GM21786 (cell line): ENCODE measurements at regions not wholly inside any gene's neighbourhood (a gene's known extent, or its start where the extent isn't known, plus 50 kb on each side); places are given as distances from the start of the nearest gene placed in this dataset.

ENCODE experiments used
- ATAC-seq: cut with Tn5 transposase; IDR thresholded peaks from one replicate; pipeline ENCODE4 v1.9.1; 2021; ENCODE audit not compliant: unreplicated experiment

- ATAC-seq = no peak
Measured at GRCh38 chr7:9955138-9955537, 1018.5 kb upstream of the PHF14 start.

- no peak for ATAC-seq
Measured at GRCh38 chr7:9958486-9958885, 1015.2 kb upstream of the PHF14 start.

DNA sequence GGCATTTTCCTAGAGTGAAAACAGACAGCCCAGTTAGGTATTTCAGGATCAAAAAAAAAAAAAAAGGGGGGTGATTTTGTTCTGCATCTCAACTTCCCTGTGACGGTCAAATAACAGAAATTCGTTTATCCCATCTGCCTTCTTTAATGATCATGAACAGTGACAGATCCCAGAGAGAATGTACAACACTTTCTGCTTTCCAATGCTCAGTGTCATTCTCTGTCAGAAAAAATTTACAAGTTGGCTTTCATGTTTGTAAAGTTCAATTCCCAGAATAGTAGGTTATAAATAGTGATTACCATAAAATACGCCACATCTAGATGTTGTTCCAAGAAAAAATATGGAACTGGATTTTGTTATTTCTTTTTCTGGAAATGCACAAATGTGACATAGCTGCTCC lies 1013.2 kb upstream of the PHF14 start:
- ATAC-seq = no peak

- ATAC-seq = no peak
Measured at GRCh38 chr7:9961161-9961922, 1012.3 kb upstream of the PHF14 start.

DNA sequence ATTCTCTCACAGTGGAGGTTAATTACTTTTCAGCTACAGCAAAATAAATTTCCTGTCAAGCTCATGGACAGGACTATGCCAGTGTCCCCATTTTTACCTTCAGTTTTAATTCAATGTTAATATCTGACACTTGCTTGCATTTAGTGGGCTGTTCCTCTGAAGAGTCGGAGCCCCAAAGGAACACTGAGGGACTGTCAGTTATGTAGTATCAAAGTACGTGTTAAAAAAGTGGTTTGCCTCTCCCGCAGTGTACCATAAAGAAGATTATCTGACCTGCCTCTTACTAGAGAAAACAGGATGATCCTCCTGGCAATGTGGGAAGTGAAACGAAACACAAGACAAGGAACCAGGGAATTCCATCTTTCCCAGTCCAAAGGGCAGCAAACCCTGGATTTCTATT lies 1010.9 kb upstream of the PHF14 start:
- ATAC-seq = no peak

GRCh38 chr7:9978106-9979064 lies 995.3 kb upstream of the PHF14 start:
- no peak for ATAC-seq

GRCh38 chr7:9981742-9982349 lies 991.8 kb upstream of the PHF14 start:
- no peak for ATAC-seq

DNA sequence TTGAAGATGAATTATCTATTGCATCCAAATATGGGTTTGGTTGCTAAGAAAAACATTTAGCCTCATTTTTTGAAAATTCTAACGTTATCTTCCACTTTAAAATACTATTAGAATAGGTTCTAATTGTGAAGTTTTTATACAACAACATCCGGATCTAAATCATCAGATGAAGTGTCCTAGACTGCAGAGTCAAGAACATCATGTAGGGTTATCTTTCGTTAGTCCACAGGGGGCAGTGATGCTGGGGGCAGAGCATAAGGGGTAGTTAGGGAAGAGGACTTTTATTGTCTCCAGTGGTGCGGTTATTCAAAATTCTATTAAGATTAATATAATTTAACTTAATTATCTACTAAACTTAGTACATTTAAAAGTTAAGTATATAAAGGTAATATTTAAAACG lies 990.6 kb upstream of the PHF14 start:
- ATAC-seq = no peak

GRCh38 chr7:10015687-10016086 lies 958.0 kb upstream of the PHF14 start:
- ATAC-seq = no peak

DNA sequence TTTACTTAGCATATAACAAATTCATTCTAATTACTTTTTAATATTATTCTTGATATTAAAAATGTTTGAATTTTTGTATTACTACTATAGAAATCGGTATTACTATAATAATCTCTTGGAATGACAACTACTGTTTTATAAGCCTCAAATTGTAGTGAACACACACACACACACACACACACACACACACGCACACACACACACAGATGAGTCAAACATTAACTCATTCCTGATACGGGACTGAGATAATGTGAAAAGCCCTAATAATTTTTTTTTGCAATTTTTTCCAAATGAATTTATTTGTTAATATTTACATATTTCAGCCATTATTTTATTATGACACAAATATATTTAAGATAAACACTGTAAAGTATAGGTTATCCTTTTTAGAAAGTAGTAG lies 951.2 kb upstream of the PHF14 start:
- no peak for ATAC-seq

GRCh38 chr7:10022957-10023356 lies 950.7 kb upstream of the PHF14 start:
- ATAC-seq = no peak

DNA sequence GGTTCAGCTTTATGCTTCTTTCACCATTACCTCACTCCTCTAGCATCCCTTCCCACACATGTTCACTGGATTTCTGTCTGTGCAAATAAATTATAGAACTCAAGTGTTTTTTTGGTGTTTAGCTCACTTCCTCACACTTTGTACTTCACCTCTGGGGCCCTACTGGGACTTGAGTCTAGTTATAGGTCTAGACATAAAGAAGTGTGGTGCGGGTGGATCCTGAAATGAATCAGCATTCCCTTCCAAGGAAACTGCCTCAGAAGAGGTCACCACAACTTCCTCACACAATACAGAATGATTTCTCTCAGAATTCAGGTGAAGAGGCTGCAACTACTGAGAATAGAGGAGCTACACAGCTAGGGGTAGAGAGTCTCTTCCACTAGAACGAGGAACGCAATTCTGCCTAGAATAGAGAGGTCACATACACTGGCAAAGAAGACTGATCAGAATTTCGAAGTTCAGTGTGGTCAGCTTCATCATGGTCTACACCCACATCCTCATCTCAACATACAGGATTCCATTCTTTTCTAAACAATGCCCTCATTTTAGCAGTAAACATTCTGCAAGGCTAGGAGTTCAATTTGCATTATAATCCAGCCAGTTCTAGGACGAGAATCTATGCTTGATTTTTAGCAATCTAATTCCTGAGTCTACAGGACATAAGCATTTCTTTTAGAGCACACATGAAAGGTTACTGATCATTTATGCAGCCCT lies 938.7 kb upstream of the PHF14 start:
- no peak for ATAC-seq

DNA sequence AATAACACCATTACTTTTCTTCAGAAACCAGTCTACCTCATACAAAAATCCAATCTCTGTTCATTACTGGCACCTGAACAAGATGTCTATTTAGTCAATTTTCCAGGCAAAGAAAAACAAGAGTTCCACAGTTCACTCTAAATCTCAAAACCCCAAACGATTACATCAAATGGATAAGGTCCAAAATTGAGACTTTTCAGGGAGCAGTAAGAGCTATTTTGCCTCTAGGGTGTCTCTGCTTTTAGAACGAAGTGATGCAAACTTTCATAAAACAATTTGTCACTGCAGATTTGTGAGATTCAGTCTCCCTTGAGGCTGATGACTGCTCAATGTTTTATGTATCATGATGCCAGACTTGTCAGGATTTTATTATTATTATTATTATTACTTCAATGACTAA lies 937.0 kb upstream of the PHF14 start:
- no peak for ATAC-seq

DNA sequence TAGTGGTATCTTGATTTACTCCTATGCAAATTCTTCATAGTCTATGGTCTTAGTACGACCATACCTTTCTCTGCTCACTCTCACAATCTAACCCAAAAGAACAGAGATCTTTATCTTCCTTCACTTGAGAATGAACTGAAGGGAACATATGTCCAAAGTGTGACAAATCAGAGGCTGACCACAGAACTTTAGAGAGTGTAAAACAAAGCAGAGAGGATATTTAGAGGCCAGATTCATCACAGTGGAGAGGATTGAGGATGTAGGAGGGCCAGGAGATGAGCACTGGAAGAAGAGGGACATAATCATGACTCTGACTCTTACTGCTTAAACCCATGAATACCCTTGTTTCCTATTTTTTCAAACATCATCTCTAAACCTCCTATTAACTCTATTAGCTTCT lies 935.3 kb upstream of the PHF14 start:
- no peak for ATAC-seq

GRCh38 chr7:10040674-10041073 lies 933.0 kb upstream of the PHF14 start:
- ATAC-seq = no peak

DNA sequence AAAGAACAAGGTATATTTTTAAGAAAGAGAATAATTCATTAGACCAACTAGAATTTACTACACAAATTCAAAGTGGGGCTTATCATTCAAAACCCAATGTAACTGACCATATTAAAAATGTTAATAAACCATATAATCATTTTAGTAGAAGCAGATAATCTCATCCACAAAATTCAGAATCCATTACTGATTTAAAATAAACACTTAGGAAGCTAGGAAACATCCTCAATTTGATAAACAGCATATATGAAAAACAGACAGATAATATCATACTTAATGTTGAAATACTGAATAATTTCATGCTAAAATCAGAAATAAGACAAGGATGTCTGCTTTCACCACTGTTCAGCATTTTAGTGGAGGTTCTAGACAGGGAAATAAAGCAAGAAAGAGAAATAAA lies 902.8 kb upstream of the PHF14 start:
- ATAC-seq = no peak

- no peak for ATAC-seq
Measured at GRCh38 chr7:10075866-10076265, 897.8 kb upstream of the PHF14 start.

DNA sequence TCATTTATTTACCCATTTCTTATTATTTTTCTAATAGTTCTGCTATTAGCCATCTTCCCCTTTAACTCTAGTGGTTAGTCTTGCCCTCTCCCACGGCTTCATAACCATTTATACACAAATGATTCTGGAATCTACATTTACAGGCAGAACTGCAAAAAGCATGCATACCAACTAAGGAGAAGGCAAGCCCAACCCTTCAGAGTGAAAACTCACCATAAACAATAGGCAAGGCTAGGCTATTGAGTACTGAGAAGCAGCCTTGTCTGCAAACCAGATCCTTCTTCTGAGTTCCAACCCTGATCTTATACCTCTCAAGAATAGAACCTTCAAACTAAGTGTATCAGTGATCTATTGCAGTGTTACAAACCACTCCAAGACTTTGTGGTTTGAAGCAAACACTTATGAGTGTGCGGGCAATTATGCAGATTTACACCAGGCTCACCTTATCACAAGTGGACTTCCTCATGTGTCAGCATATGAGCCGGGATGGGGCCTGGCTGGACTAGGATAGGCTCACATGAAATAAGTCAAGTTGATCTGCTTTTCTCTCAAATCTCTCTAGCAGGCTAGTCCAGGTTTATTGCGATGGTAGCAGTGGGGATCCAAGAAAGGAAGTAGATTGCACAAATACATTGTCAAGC lies 896.9 kb upstream of the PHF14 start:
- no peak for ATAC-seq

DNA sequence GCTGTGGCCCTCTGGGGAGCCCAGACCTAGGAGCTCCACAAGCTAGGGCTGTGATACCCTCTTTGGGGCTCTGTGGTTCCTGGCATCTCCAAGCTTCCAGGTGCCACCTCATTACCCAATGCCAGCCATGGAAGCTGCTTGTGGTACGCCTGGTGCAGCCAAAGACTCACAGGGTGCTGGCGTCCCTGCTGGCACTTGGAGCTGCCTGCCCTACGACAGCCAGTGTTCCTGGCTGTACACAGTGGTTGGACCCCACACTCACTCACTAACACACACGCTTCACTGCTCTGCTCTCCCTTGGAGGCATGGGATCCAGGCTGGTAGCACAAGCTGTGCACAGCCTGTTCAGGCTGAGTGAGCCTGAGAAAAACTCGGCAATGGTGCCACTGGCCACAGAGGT lies 894.1 kb upstream of the PHF14 start:
- ATAC-seq = no peak

GRCh38 chr7:10082896-10083295 lies 890.8 kb upstream of the PHF14 start:
- ATAC-seq = no peak

DNA sequence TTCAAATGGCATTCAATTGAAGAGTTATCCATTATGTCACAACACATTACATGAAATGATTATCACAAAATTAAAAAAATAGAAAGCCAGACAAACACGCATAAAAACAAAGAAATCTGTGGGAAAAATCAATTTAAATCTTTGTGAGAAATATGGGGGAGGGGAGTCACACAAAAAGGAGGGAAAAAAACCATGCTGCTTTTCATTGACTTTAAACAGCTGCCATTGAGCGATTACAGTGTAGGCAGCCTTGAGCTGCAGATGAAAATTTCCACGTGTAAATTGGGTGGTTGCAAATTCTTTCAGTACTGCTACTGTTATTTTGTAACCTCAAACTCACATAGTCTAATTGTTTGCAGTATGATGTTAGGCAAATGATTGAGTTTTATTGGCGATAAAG lies 889.9 kb upstream of the PHF14 start:
- no peak for ATAC-seq
